ENCODE measurements at regions not wholly inside any gene's neighbourhood (a gene's known extent, or its start where the extent isn't known, plus 50 kb on each side); places are given as distances from the start of the nearest gene placed in this dataset.

DNA sequence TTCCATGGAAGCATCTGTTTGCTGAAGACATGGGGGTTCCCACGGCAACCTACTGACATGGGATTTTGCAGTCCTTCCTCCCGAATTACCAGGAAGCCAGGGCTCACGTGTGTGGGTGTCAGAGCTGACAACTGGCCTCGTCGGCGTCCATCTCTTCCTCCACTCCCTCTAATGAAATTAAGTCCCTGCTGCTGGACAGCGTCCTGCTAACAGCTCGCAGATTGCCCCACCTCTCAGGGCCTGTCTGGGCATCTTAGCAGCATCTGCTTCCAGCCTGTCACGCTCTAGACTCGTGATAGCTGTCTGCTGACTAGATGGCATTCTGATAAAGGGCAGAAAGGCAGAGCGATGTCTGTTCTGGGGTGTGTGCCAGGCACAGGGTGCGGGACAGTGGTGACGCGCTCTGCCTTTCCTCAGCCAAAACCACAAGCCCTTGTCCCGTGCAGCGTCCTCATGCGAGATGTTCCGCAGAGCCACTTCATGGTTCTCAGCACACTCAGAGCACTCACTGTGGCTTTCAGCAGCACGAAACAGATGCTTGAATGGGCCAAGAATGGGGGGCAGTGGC is 161.1 kb downstream of the ARL4C start:
- no peak for DNase-seq (ENCODE audit: low read depth)

DNA sequence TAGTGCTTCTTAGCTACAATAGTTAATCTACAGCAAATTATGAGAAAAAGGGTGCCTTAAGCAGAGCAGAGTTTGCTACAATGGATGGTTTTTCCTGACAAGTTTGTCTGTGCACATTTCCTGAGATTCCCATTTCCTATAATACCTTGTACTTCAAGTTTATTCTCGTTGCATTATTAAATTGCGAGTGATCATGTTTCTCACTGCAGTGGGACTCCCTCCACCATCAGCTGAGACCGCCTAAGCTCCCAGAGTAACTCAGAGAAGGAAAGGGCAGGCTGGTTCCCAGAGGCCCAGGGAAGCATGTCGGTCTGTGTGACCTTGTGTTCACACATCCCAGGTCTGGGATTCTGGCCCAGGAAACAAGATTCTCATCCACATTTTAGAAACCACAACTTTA is 162.1 kb downstream of the ARL4C start:
- no peak for DNase-seq (ENCODE audit: low read depth)

DNA sequence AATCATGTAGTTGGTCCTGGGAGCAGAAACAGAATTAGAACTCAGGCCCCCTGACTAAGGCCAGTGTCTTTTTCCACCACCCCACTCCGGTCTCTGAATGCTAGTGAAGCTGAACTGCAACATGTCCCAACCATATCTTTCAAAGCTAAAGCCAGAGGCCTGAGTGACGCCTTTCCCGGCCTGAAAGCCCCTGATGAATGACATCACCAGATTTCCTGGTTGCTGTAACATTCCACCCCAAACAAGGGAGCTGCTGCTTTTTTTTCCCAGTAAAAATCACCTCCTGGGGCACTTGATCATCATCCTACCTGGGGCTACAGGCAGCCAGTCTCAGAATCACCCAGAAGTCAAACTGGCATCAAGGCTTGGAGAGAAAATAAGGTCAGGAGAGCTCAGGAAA is 162.7 kb downstream of the ARL4C start:
- no peak for DNase-seq (ENCODE audit: low read depth)

DNA sequence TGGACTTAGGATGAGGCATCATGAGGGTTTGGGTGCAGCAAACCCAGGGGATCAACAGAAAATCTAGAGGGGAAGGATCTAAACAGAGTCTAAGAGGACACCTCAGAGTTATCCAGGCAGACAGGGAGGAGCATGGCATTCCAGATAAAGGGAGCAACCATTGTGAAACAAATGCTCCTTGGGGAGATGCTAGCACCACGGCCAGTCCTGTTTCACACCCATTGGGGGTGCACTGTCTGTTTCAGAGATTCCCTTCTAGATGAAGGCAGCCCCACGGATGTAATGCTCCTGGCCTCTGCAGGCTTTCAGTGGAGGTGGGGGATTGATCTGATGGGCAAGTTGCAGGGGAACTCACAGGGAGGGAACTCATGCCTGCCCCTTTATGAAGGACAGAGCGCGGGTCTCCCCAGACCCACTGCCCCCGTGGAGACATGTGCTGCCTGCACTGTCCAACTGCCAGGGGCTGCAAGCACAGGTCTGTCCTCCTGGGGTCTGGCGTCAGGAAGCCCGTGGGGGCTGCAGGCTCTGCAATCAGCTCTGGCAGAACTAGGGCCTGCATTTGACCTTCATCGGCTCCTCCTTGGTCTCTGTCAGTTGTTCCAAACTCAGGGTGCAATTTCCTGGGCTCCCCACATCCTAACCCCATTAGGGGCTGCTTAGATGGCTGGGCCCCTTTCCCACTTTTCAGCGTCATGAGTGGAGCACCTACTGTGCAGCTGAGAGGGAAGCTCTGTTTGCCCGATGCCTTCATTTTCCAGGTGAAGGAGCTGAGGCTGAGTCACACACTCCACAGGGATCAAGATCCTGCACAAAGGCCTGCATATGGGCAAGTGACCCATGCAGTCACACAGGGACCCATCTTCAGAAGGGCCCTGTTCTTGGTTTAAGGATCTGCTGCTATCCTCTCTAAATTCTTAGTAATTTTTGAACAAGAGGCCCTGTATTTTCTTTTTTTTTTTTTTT is 163.4 kb downstream of the ARL4C start:
- DNase-seq (ENCODE audit: low read depth) = no peak

DNA sequence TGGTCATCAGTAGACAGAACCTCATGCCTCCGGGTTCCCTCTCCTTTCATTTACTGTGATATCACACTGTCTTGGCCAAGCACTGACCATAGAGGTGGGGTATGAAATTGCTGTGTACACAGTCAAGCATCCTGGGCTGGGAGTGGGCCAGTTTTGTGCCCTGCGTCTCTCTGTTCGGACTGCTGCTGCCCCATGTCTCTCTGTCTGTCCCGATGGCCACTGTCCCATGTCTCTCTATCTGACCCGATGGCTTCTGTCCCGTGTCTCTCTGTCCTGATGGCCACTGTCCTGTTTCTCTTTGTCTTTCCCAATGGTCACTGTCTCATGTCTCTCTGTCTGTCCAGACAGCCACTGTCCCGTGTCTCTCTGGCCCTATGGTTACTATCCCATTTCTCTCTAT is 164.9 kb downstream of the ARL4C start:
- DNase-seq (ENCODE audit: low read depth) = no peak

DNA sequence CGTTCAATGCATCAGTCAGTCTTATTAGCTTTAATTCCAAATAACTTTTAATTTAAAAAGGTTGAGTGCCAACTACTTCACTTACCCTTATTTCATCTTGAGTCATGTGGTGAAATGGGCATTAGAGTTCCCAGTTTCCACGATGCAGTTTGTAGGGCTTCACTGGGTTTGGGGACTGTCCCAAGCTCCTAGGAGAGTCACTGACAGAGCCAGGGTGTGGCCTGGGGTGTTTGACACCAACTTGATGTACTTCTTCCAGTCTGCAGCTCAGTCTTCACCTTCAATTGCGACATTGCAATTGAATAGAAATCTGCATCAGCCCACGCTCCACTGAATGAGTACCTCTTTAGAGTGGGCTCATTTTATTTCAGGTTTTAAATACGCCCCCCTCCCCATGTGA is 165.3 kb downstream of the ARL4C start:
- DNase-seq (ENCODE audit: low read depth) = no peak

DNA sequence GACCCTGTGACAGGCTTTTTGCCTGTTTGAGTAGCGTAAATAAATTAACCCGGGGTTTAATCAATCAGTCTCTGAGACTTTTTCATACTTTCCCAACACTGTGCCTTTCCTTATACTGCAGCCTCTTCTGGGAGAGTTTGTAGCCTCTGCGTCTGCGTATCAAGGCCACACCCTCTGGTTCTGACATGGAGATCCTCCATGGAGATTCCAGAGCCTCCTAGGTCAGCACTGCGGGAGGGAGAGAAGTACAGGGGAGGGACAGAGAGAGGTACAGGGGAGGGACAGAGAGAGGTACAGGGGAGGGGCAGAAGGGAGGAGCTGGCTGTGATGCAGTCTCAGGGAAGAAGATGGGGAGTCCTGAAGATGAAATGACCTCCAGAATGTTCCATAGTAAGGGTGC is 166.0 kb downstream of the ARL4C start:
- no peak for DNase-seq (ENCODE audit: low read depth)

DNA sequence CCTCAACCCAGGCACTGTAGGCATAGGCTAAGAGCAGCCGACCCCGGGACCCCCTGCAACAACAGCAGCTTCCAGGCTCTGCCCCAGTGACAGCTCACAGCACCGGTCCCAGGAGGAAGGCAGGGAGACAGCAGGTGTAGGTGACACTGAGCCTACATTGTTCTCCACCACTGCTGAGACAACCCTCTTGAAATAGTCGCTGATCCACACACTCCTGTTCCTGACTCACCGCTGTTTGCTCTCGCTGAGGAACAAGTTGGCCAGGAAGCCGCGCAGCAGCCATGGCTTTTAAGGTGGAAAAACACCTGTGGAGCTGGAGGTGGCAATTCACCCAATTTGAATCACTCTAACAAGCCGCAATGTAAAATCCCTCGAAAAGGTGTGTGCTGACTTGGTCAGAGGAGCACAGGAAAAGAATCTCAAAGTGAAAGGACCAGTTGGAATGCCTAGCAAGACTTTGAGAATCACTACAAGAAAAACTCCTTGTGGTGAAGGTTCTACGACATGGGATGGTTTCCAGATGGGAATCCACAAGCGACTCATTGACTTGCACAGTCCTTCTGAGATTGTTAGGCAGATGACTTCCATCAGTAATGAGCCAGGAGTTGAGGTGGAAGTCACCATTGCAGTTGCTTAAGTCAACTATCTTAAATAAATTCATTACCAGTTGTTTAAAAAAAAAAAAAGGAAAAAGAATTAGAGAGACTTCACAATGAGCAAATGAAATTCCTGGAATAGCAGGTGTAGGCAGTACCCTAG is 167.5 kb downstream of the ARL4C start:
- DNase-seq (ENCODE audit: low read depth) = no peak

DNA sequence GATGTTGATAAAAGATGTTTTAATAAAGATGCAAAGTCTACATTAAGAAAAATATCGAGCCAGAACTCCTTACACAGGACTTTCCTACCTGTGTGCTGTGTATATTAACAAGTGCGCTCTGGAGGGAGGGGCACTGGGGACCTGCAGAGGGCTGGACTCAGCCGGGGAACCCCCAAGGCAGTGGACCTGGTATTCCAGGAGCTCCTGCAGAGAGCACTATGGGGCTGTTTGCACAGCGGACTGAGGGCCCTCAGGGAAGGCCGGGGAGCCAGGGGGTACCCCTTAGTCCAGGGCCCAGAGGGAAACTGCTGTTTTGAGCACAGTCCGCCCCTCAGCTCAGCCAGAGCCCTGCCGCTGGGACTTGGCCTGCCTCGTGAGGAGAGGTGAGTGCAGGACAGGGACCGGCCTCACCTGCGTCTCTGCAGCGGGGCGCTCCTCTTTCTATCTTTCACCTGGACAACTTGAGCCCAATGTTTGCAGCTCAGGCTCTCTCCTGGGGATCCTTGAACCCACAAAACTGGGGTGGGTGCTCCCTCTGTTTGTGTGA is 168.4 kb downstream of the ARL4C start:
- DNase-seq (ENCODE audit: low read depth) = no peak

DNA sequence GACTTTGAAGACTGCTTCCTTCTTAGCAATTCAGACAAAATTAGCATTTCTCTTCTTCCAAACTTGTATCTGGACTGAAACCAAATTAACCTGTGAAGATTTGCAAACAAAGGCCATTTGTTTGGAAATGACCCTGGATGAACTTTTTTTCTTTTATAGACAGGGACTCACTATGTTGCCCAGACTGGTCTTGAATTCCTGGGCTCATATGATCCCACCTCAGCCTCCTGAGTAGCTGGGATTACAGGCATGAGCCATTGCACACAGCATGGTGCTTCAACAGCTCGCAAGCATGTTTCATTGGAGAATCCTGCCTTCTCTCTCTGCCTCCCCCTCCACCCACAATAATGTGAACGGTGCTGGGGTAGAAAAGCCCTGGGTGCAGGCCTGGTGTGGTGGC is 170.2 kb downstream of the ARL4C start:
- no peak for DNase-seq (ENCODE audit: low read depth)

DNA sequence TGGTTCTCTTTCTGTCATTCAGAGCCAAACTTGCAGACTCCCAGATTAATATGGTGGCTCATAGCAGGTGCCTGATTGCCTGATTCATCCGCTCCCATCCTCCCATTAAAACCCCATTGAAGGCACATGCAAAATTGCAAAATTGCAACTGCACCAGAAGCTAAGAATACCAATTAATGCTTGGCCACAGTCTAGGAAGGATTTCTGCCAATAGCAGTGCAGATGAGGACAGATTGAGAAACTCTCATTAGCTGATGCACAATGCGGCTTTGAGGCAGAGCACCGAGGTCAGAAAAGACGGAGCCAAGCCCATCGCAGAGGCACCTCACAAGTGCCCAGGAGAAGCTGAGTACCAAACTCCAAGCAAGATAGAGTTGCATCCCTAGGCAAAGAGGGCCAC is 172.8 kb downstream of the ARL4C start:
- no peak for DNase-seq (ENCODE audit: low read depth)

DNA sequence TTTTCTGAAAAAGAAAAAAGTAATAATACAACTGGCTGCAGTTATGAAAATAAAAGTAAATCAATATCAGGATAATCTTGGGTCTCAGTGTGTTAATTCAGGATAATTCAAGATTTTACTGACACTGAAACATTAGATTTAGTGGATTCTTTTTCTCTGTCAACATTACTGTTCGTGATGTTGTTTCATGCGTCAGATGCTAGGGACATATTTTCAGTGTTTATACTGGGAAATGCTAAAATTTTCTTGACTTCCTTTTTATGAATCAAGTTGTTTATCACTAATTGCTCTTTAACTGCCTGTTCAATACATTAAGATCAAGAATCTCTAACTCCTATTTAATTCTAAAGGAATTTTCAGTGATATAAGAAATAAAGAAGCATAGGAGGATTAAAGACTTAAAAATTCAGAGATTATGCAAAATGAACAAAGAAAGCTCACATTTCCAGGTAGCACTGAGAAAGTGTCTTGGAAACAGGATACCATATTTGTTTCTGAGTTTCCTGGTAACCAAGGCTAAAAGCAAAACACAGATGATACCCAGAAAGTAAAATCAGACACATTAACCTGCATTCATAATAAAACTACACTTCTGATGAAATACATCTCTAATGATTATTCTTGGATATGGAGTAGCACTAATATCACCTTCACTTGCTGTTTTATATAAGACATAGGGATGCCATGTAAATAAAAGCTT is 174.0 kb downstream of the ARL4C start:
- no peak for DNase-seq (ENCODE audit: low read depth)

DNA sequence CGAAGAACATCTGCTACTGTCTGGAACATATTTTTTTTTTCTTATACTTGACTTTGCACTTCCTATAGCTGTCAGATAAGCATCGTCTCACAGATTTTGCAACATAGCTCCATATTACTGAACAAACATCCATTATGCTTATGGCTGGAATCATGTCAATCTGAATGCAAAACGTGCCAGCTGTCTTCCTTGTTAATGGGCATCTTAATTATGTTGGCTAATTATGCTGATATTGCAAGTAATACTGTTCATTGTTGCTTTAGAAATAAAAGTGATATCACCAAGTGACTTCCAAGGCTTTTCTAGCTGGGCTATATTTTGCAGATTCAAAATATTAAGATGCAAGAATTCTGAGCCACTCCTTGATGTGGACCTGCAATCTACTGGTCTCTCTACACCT is 176.8 kb downstream of the ARL4C start:
- DNase-seq (ENCODE audit: low read depth) = no peak

DNA sequence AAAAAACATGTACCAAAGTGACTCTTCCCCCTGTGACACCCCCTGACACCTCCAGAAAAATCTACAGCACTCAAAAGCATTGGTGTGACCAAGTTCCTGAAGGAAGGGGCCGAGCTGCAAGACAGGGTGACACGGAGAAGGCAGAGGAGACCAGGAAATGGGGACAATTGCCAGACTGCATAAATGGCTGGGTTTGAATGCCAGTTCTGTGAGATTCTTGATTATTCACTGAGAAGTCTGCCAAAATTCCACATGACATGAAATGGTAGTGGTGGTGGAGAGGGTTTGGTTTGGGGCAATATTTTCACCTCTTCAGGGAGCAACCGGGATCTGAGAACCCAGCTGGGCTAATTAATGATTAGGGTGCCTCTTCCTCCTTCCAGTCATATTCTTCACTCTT is 178.5 kb downstream of the ARL4C start:
- no peak for DNase-seq (ENCODE audit: low read depth)

DNA sequence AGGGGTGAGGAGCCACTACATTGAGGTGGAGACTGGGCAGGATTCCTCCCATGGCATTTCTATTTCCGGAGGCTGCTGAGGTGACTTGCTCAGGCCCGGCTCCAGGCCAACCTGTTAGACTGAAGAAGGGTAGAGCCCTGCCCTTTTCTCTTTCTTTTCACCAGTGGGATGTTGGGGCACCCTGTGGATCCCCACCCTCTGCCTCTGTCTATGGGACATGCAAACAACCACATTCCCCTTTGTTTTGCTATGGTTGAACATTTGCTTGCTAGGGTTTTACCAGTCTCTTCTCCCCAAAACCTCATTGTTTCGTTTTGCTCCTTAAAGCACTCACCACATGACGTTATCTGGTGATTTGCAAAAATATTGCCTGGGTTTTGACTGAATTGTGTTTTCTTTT is 183.3 kb downstream of the ARL4C start:
- no peak for DNase-seq (ENCODE audit: low read depth)

DNA sequence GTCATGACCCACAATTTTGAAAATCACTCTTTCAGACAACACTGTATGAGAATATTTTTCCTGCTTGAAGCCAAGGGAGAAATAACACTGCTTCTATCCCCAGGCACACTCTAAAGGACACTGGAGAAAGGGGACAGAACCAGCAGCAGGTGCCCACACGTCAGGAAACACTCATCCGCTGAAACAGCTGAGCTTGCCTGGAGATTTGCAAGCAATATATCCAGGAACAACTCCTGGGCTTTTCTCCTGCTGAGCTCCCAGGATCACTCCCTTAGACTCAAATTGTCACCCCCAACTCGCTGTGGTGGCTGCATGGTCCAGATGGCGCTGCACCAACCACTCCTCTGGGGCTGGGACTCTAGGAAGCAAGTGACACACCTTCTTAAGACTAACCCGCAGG is 186.7 kb downstream of the ARL4C start:
- DNase-seq (ENCODE audit: low read depth) = no peak

DNA sequence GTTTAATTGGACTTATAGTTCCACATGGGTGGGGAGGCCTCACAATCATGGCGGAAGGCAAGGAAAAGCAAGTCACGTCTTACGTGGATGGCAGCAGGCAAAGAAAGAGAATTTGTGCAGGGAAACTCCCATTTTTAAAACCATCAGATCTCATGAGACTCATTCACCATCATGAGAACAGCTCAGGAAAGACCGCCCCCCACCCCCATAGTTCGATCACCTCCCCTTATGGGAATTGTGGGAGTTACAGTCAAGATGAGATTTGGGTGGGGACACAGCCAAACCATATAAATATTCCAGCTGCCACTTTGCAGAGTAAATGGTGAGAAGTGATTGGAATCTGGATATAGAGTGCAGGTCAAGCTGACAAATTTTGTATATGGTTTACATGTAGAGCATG is 187.4 kb downstream of the ARL4C start:
- no peak for DNase-seq (ENCODE audit: low read depth)

DNA sequence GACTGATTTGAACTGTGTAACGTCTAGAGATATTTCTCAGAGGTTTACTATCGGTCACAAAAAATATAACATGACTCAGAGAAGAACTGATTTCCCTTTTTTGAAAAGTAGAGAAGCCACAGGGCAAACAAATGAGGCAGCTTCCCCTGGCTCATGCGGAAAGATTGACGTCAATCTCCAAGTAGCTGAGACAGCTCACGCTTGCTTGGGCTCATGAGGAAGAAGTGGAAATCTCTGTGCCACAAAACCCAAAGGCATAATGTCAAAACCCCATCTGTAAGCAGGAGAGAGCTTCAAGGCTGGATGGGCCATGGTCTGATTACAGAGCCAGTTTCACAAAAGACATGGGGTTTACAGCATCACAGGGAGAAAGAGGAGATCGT is 188.1 kb downstream of the ARL4C start:
- no peak for DNase-seq (ENCODE audit: low read depth)

DNA sequence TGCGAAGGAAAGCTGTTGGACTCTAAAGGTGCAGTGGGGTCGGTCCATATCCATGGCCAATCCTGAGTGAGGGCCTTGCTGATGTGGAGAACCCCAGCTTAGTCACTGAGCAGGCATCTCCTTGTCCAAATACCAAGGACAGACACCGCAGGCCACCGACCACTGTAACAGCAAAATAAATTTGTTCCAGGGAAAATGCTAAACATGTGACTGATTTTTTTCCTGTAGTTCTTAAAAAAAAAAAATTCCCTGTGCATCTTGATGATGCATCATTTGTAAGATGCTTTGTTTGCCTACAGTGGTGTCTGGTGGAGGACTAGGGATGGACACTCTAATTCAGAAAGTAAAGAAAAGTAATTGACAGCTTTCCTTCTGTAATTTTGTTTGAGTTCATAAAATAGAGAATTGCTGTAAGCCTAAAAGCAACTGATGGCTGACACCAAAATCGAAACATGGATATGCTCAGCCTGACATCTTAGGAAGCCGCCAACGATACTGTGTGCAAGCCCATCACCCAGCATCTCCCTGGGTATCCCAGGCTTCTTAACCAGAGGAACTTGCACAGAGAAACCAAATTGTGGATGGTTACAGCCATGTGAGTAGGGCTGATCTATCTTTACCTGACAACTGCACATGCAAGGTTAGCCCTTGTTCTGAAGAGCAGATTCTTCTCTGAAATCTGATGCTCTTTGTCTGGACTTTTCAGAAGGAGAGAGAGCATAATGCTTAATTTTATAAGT is 188.6 kb downstream of the ARL4C start:
- DNase-seq (ENCODE audit: low read depth) = no peak

DNA sequence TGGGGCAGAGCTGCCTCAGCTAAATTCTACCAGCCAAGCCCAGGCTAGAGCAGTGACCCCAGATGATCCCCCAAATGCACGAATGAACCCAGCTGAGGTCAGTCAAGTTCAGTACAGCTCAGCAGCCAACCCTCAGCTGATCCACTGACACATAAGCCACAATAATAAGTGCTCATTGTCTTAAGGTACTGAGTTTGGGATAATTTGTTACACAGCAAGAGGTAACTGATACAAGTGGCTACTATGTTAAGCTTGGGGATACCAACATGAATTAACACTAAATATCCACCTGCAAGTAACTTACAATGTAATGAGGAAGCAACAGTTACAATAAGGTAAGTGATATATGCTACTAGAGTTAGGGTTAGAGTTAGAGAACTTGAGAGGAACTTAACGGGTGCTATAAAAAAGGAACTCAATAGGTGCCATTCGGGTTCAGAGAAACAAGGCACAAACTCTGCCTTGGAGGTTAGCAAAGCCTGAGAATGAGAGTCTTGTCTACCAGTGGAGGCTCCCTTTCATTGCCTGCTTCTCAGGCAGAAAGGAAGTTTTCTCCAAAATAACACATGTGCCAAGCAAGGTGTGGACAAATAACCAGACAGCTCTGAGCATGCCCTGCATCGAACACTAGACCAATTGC is 189.4 kb downstream of the ARL4C start:
- DNase-seq (ENCODE audit: low read depth) = no peak

All from stimulated activated CD8-positive, alpha-beta memory T cell treated with anti-CD3 and anti-CD28 coated beads, Interleukin-15, amount 100 ng/mL, for 24 hours (primary cell).